NCI-H345 (cell line): ENCODE measurements at regions not wholly inside any gene's neighbourhood (a gene's known extent, or its start where the extent isn't known, plus 50 kb on each side); places are given as distances from the start of the nearest gene placed in this dataset.
"Not testable (repeated sequence)": the region's sequence is repeated elsewhere in the genome, so short reads cannot be mapped to it uniquely, and the experiment has no call there.

Experiments used
- DNase-seq: peaks from one replicate; lab custom pipeline; 2025; lab: John Stamatoyannopoulos, UW

GRCh38 chr11:23555085-23555484 is 694.8 kb upstream of the CCDC179 start:
- DNase-seq: no peak

DNA sequence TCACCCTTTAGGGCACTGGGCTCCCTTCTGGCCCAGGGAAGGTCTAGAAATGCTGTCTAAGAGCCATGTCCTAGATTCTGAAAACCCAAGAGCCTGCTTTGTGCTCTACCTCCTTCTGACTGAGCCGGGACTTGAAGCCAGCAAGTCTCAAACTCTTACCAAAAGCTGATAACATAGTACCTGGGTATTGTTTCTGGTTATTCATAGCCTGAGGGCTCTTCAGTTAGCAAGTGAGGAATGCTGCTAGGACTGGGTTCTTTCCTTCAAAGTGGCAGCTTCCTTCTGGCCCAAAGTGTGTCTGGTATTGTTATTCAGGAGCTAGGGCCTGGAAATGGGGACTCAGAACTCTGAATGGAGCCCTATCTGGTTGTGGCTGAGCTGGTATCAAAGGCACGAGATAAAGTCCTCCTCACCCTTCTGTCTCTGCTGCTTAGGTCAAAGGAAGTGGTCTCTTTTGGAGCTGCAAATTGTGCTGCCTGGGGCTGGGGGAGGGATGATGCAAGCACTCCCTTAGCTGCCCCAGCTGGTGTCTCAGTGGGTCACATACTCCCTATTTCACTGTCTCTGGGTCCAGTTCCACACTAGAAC is 696.0 kb upstream of the CCDC179 start:
- DNase-seq: no peak

DNA sequence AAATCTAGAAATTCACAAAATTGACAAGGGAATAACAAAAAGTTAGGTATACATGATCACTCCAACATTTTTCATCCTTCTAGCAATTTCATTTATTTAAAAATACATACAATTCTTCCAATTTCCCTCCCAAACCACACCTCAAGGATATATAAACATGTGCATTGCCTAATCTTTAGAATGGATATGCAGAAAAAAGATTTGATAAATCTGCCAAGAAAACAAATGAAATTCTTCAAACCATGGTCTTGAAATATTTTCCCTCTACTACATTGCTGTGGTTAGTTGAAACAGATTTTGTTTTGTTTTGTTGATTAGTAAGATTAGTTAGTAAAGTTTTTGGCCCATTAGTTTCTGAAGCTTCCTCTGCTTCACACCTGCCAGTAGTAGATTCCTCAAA is 703.3 kb upstream of the CCDC179 start:
- no peak for DNase-seq

DNA sequence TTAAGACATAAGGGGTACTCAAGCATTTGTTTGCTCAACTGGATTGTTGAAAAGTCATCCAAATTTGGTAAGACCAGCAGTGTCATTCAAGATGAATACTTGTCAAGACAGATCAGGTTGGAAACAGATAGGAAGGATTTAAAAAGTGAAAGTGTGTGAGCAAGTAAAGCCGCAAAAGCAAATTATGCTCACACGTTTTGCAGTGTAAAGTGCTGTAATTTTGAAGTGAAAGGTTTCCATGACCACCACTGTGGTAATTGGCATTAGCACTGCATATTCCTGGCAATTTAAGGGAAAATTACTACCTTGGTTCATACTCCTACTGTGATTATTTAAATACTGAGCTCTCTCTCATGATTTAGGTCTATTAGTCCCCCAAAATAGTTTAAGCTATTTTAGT is 704.1 kb upstream of the CCDC179 start:
- DNase-seq: no peak

- no peak for DNase-seq
Measured at GRCh38 chr11:23569134-23569533, 708.9 kb upstream of the CCDC179 start.

GRCh38 chr11:23569547-23569946 is 709.3 kb upstream of the CCDC179 start:
- DNase-seq: no peak

DNA sequence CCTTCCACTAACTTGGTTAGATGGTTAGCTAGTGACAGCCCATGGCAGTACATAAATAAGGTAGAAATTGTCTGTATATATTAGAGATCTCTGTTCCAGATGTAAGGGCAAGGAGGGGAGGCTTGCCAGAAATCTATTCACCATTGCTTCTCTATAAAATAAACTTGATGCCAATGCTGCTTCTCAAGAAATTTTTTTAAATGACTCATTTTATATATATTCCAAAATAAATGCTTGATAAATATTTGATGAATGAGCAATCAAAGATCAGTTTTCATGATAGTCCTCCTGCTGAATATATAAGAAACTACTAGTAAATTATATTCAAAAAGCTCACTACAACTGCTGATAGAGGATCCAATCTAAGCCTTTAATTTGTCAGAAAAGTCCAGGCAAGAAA is 710.6 kb upstream of the CCDC179 start:
- DNase-seq: no peak

- no peak for DNase-seq
Measured at GRCh38 chr11:23573429-23573828, 713.2 kb upstream of the CCDC179 start.

DNA sequence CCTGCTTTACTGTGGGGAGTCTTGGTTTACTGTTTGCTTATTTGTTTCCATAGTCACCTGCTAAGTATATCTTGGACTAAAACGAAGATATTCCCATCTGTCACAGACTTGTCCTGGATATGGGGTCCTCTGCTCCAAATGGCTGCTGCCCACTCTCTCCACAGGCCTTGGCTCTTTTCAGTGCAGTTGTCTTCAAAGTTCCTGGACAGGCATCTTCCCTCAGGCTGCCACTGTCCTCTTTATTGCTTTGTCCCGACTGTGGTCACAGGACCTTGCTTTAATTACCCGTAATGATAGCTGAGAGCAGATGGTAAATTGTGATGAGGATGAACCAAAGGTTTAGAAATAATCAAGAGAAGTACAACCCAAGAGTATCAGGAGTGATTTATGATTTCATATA is 713.9 kb upstream of the CCDC179 start:
- DNase-seq: no peak

DNA sequence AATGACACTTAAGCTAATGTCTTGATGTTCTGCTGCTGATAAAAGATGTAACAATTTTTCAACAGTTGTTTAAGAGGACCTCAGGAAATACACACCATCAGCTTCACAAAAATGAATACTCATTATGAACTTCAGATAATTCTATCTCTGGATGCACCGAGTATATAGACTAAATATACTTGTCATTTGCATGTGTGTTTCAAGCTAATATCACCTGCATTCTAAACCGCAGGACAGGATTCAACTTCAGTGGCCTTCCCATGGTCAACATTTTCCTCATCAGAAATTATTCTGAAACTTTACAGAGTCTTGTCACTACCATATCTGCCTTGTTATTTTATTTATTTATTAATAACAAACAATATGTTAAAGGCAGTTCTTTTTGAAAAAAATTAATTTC is 717.0 kb upstream of the CCDC179 start:
- no peak for DNase-seq

GRCh38 chr11:23585416-23586104 is 725.3 kb upstream of the CCDC179 start:
- no peak for DNase-seq

DNA sequence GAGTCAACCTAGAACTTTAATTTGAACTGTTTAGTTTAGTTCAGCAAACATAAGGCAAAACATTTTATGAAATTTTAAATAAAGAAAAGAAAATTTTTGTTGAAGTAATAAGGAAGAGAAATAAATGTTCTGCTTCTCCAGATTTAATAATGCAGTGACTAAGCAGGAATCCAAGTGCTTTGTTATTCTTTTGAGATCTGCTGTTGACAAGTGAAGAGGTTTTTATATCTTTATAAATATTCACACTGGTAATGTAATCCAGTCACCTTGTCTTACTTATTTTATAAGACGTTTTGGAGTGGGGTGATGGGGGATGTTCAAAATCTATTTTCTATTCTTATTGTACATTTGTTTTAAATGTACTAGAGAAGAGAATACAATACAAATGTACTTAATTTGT is 725.9 kb upstream of the CCDC179 start:
- DNase-seq: no peak

DNA sequence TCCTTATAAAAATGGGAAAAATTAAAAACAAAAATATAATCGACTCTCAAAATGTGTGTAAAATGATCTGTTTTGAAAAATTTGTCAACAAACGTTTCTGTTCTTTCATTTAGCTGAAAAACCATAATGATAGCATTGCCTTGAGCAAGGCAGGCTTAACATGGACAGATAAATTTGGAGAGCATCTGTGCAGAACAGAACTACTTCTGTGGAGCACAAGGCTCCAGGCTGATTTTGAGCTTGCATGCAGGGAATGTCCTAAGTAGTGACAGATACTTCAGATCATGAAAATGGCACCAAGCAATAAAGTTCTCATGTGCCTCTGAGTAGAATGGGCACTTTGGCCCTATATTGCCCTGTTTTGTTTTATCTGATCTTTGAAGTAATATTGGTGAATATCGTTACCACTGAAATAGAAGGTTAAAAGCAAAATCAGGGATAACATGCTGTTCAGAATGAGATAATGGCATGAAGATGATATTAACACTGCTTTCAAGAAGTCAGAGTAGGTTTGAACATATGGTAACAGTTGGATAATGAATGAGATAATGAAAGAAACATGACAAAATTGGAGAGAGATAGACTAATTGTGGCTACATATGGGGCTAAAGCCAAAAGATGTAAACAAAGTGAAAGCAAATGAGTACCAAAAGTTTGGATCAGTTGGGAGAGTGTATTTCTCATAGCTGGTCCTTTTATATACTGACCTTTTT is 730.5 kb upstream of the CCDC179 start:
- no peak for DNase-seq

DNA sequence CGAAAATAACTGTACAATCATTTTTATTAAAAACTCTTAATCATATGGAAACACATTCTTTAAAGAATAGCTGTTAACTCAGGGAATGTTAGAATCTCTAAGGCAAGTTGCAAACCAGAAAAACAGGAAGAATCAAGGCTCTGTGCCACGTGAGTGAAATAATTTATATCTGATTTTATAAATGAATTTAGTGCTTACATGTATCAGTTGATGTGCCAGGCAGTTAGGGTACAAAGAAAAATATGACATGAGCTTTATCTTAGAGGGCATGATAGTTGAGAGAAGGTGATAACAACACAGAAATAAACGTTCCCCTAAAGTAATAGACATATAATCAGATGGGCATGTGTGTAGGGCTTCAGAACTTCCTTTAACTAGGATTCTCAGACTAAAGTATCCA is 734.5 kb upstream of the CCDC179 start:
- no peak for DNase-seq

GRCh38 chr11:23604966-23605365 is 744.7 kb upstream of the CCDC179 start:
- DNase-seq: no peak

DNA sequence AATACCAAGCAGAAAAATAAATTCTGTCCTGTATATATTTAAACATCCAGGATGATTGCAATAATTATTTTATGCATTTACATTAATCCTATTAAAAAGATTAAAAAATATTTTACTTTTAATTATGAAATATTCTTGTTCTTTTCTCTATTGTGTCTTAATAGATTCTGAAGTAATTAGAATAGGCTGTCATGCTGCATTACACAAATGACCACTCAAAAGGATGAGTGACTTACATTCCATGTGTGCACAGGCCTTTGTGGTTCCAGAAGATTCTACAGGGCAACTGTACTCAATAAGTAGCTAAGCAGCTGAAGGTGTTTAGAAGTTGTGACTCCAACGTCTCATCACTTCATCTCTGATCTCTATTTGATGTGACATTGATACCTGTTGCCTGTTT is 745.9 kb upstream of the CCDC179 start:
- DNase-seq: no peak

- no peak for DNase-seq
Measured at GRCh38 chr11:23611726-23612125, 751.5 kb upstream of the CCDC179 start.

DNA sequence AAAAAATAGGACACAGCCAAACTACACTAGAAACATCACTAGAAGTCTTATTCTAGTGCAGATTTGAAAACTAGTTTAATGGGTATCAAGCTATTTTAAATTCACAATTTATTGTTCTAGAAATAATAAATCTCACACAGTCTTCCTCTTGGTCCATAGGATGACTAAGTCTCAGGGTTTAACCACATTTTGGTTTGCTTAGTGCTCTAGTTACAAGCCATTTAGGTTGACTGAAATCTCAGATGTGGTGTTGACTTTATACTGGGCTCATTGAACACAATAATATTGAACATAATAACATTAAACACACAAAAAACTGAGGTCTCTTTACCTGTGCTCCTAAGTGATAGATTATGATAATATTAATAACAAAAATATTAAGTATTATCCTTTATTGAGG is 760.3 kb upstream of the CCDC179 start:
- DNase-seq: no peak

GRCh38 chr11:23632293-23632692 is 772.0 kb upstream of the CCDC179 start:
- no peak for DNase-seq

DNA sequence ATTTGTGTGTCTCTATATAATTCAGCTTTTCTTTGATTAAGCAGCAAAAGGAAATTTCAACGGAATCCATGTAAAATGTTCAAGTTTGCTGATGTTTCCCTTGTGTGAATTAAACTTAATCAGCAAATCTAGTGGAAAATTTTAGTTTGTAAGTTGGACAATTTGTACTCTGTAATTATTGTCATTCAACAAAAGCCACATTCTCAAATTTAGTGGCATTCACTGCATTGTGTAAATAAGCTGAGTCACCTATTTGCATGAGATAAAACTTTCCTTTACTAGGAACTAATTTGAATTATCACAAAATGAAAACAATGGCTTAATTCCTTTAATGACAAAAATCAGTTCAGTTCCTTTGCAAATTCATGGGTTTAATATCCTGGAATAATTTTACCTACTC is 784.2 kb upstream of the CCDC179 start:
- no peak for DNase-seq

DNA sequence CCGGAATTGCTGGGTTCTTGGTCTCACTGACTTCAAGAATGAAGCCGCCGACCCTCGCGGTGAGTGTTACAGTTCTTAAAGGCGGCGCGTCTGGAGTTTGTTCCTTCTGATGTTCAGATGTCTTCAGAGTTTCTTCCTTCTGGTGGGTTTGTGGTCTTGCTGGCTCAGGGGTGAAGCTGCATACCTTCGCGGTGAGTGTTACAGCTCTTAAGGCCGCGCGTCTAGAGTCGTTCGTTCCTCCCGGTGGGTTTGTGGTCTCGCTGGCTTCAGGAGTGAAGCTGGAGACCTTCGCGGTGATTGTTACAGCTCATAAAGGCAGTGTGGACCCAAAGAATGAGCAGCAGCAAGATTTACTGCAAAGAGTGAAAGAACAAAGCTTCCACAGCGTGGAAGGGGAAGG is 792.1 kb upstream of the CCDC179 start:
- not testable (repeated sequence) for DNase-seq

DNA sequence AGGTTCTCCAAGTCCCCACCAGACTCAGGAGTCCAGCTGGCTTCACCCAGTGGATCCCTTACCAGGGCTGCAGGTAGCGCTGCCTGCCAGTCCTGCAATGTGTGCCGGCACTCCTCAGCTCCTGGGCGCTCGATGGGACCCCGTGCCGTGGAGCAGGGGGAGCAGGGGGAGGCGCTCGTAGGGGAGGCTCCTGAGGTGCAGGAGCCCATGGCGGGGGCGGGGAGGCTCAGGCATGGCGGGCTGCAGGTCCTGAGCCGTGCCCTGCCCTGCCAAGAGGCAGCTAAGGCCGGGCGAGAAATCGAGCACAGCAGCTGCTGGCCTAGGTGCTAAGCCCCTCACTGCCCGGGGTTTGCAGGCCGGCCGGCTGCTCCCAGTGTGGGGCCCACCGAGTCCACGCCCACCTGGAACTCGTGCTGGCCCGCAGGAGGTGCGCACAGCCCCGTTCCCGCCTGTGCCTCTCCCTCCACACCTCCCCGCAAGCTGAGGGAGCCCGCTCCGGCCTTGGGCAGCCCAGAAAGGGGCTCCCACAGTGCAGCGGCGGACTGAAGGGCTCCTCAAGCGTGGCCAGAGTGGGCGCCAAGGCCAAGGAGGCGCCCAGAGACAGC is 792.9 kb upstream of the CCDC179 start:
- no peak for DNase-seq

GRCh38 chr11:23668324-23668723 is 808.0 kb upstream of the CCDC179 start:
- DNase-seq: no peak
